ENCODE measurements at regions not wholly inside any gene's neighbourhood (a gene's known extent, or its start where the extent isn't known, plus 50 kb on each side); places are given as distances from the start of the nearest gene placed in this dataset.

DNA sequence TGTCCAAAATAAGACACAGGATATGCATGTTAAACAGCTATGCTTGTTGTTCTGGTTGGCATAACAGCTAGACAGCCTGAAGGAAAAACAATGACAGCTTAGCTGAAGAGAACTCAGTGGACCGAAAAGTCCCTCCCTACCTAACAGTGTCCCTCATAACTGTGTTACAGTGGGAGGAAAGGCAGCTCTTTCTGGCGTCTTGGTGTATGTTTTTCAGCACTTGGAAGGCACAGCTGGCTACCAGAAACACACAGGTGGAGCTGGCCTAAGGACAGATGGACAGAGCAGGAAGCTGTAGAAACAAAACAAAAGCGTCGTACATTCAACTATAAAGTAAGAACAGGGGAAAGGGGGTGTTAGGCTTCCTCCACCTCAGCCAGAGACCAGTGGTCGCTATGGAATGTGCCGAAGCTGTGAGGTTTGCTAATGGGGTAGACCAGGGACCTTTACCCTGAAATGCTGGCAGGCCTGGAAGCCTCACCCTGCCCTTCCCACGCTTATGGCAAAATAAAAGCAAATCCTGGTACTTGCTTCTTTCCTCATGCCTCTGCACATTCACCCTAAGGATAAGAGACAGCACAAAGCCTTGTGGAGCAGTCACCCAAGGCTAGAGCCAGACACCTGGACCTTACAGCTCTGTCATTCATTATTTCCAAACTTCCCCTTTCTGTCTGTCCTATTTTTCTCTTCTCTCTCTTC lies 103.5 kb upstream of the TRIB2 start:
- no peaks in the 10 kb centered on the region for H3K27me3 ChIP-seq
- H3K27ac ChIP-seq: no peak overlapping the region
- Mint-ChIP-seq H3K9me3 (no peaks in the 10 kb centered on the region), H3K4me3 (no peak overlapping the region), H3K4me1 (peaks cover 9% of the 10 kb centered on the region), H3K36me3 (no peaks in the 10 kb centered on the region), H3K27me3 (ENCODE audit: insufficient read depth, low read depth) (no peaks in the 10 kb centered on the region), H3K27ac (peak overlapping the region; percentile 92)
- peaks cover 8% of the 10 kb centered on the region for H3K4me1 ChIP-seq
- H3K36me3 ChIP-seq: no peaks in the 10 kb centered on the region
- H3F3A ChIP-seq (ENCODE audit: low read depth): no peaks in the 10 kb centered on the region
- H3K4me2 ChIP-seq: no peak overlapping the region
- no peak overlapping the region for H3K9ac ChIP-seq
- H3K4me3 ChIP-seq: no peak overlapping the region
- DNase-seq (ENCODE audit: low spot score): peak; percentile 21
- TF ChIP-seq CTCF (IDR thresholded peaks at IDR 0.05): no peak
- TF ChIP-seq EZH2 (IDR thresholded peaks at IDR 0.05): no peak
- no peak for TF ChIP-seq EZH2phosphoT487 (IDR thresholded peaks at IDR 0.05)
- H3K79me2 ChIP-seq (ENCODE audit: low read depth): no peaks in the 10 kb centered on the region
- peak overlapping the region; percentile 23 for H2AFZ ChIP-seq (replicated peaks)
- H3K9me3 ChIP-seq (ENCODE audit: low read depth): no peaks in the 10 kb centered on the region
- H4K20me1 ChIP-seq (ENCODE audit: low read depth): no peaks in the 10 kb centered on the region

DNA sequence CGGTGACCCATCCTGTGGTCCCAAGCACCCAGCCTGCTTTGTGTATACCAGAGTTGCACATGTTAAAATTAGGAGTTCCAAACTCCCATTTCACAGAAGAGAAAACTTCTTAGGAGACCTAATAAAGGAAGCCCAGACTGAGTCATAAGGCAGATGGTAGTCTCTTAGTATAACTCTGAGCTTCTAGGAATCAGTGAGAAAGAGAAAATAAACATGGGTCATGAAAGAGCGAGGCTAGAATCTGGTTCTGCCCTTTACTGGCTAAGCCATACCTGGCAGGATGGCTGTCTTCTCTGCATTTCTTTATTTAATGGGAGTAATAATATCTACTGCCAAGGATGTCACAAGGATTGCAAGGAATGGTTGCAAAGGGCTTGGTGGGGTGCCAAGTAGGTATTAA lies 101.2 kb upstream of the TRIB2 start:
- no peak overlapping the region for H3K4me3 ChIP-seq
- DNase-seq (ENCODE audit: low spot score): no peak
- no peaks in the 10 kb centered on the region for H3K27me3 ChIP-seq
- no peaks in the 10 kb centered on the region for H4K20me1 ChIP-seq (ENCODE audit: low read depth)
- H3K9me3 ChIP-seq (ENCODE audit: low read depth): no peaks in the 10 kb centered on the region
- H3K4me1 ChIP-seq: peaks cover 8% of the 10 kb centered on the region
- no peak overlapping the region for H3K27ac Mint-ChIP-seq
- H3F3A ChIP-seq (ENCODE audit: low read depth): no peaks in the 10 kb centered on the region
- no peak overlapping the region for H3K4me3 Mint-ChIP-seq
- H3K27me3 Mint-ChIP-seq (ENCODE audit: insufficient read depth, low read depth): no peaks in the 10 kb centered on the region
- no peak overlapping the region for H3K9ac ChIP-seq
- H3K9me3 Mint-ChIP-seq: no peaks in the 10 kb centered on the region
- H3K4me1 Mint-ChIP-seq: peaks cover 9% of the 10 kb centered on the region
- H2AFZ ChIP-seq (replicated peaks): no peak overlapping the region
- TF ChIP-seq CTCF (IDR thresholded peaks at IDR 0.05): no peak
- TF ChIP-seq EZH2 (IDR thresholded peaks at IDR 0.05): no peak
- no peak for TF ChIP-seq EZH2phosphoT487 (IDR thresholded peaks at IDR 0.05)
- no peaks in the 10 kb centered on the region for H3K36me3 ChIP-seq
- no peak overlapping the region for H3K4me2 ChIP-seq
- H3K79me2 ChIP-seq (ENCODE audit: low read depth): no peaks in the 10 kb centered on the region
- no peaks in the 10 kb centered on the region for H3K36me3 Mint-ChIP-seq
- no peak overlapping the region for H3K27ac ChIP-seq

DNA sequence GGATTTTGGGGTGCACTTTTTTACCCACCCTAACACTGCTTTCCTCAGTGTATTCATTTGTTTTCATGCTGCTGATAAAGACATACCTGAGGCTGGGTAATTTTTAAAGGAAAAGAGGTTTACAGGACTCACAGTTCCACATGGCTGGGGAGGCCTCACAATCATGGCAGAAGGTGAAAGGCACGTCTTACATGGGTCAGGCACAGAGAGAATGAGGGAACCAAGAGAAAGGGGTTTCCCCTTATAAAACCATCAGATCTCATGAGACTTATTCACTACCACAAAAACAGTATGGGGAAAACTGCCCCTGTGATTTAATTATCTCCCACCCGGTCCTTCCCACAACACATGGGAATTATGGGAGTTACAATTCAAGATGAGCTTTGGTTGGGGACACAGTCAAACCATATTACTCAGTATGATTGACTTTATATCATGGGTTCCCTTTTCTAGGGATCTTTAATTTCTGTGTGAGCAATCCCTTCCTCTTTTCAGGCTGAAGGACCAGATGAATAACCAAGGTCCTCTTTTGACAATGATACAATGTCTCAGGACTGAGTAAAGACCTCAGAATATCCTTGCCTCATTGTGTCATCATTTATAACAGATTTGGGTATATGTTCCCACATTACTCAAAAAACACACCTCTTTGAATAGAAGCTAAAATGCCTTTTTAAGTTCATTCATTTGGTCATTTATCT lies 100.1 kb upstream of the TRIB2 start:
- TF ChIP-seq EZH2phosphoT487 (IDR thresholded peaks at IDR 0.05) (no peak), EZH2 (IDR thresholded peaks at IDR 0.05) (no peak), CTCF (IDR thresholded peaks at IDR 0.05) (no peak)
- DNase-seq (ENCODE audit: low spot score): no peak
- Histone ChIP-seq H3K4me2 (no peak overlapping the region), H3K27ac (no peak overlapping the region), H3K36me3 (no peaks in the 10 kb centered on the region), H3K4me1 (peaks cover 8% of the 10 kb centered on the region), H2AFZ (replicated peaks) (no peak overlapping the region), H3F3A (ENCODE audit: low read depth) (no peaks in the 10 kb centered on the region), H3K79me2 (ENCODE audit: low read depth) (no peaks in the 10 kb centered on the region), H3K9ac (no peak overlapping the region), H4K20me1 (ENCODE audit: low read depth) (no peaks in the 10 kb centered on the region), H3K4me3 (no peak overlapping the region), H3K9me3 (ENCODE audit: low read depth) (no peaks in the 10 kb centered on the region), H3K27me3 (no peaks in the 10 kb centered on the region)
- Mint-ChIP-seq H3K27me3 (ENCODE audit: insufficient read depth, low read depth) (no peaks in the 10 kb centered on the region), H3K4me1 (peaks cover 9% of the 10 kb centered on the region), H3K36me3 (no peaks in the 10 kb centered on the region), H3K9me3 (no peaks in the 10 kb centered on the region), H3K27ac (no peak overlapping the region), H3K4me3 (no peak overlapping the region)
